ENCODE measurements at regions not wholly inside any gene's neighbourhood (a gene's known extent, or its start where the extent isn't known, plus 50 kb on each side); places are given as distances from the start of the nearest gene placed in this dataset.

DNA sequence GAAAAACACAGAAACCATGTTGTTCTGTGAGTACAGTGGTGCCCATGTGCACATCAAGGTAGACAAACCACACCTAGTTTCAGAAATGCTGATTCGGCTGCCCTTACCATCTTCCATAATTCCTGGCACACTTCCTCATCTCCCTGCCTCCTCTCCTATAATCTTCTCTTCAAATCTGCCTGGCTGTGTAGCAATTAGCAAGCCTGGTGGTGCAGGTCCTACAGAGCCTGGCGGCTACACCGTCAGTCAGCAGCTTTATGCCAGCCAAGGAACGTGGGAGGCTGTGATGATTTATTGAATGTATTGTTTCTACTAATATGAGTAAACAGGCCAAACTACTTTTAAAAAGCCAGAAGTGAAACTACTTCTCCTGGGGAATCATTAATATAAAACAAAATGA lies 106.8 kb downstream of the SEMA6D start:
- H3K4me3 ChIP-seq (ENCODE audit: low read length in 2 of 2) = no peak overlapping the region
- H3K36me3 ChIP-seq (ENCODE audit: control insufficient read depth in 2 of 2, insufficient read depth in 2 of 2, low read length in 1 of 2) = no peaks in the 10 kb centered on the region
- no peak for DNase-seq (ENCODE audit: low read depth in 6 of 9, low spot score in 9 of 9)
- 88% methylated on average over 4 of the region's 4 CpGs for WGBS
- peaks cover 0 to 2% of the 10 kb centered on the region in 2 donors for H3K4me1 ChIP-seq (ENCODE audit: control insufficient read depth in 2 of 2, insufficient read depth in 2 of 2, low read length in 2 of 2)
- no peaks in the 10 kb centered on the region for H3K27me3 ChIP-seq (ENCODE audit: control insufficient read depth in 2 of 2, insufficient read depth in 1 of 2, low read length in 1 of 2)
- no peaks in the 10 kb centered on the region for H3K9me3 ChIP-seq (ENCODE audit: control insufficient read depth in 2 of 2, insufficient read depth in 1 of 2, low read length in 1 of 2)
- no peak overlapping the region for H3K27ac ChIP-seq (ENCODE audit: low read depth in 1 of 2, low read length in 1 of 2)

GRCh38 chr15:47829667-47830066 lies 112.4 kb downstream of the SEMA6D start:
- Histone ChIP-seq H3K36me3 (ENCODE audit: control insufficient read depth in 2 of 2, insufficient read depth in 2 of 2, low read length in 1 of 2) (no peaks in the 10 kb centered on the region), H3K27ac (ENCODE audit: low read depth in 1 of 2, low read length in 1 of 2) (no peak overlapping the region), H3K27me3 (ENCODE audit: control insufficient read depth in 2 of 2, insufficient read depth in 1 of 2, low read length in 1 of 2) (no peaks in the 10 kb centered on the region), H3K4me1 (ENCODE audit: control insufficient read depth in 2 of 2, insufficient read depth in 2 of 2, low read length in 2 of 2) (no peaks in the 10 kb centered on the region), H3K4me3 (ENCODE audit: low read length in 2 of 2) (no peak overlapping the region), H3K9me3 (ENCODE audit: control insufficient read depth in 2 of 2, insufficient read depth in 1 of 2, low read length in 1 of 2) (no peaks in the 10 kb centered on the region)
- 86% methylated on average over 1 of the region's 1 CpG for WGBS
- no peak for DNase-seq (ENCODE audit: low read depth in 6 of 9, low spot score in 9 of 9)

DNA sequence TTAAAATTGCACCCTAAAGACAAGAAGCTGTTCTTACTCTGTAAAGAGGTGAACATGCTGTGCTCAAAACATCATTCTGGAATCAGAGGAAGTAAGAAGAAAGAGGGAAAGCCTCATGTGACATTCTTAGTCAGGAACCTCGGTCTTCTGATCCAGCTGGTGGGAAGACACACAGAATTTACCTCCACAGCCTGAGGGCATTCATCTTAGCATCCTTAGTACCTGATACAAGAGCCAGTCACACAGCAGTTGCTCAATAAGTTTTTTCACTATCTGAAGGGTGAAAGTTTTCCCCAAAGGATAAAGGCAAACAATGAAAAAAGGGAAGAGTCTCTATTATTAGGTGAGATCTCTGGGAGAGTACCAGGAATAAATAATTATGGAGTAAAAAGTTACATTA lies 116.8 kb downstream of the SEMA6D start:
- H3K4me1 ChIP-seq (ENCODE audit: control insufficient read depth in 2 of 2, insufficient read depth in 2 of 2, low read length in 2 of 2) = no peaks in the 10 kb centered on the region
- H3K27ac ChIP-seq (ENCODE audit: low read depth in 1 of 2, low read length in 1 of 2) = no peak overlapping the region
- H3K27me3 ChIP-seq (ENCODE audit: control insufficient read depth in 2 of 2, insufficient read depth in 1 of 2, low read length in 1 of 2) = no peaks in the 10 kb centered on the region
- 78% methylated on average over 1 of the region's 1 CpG for WGBS
- DNase-seq (ENCODE audit: low read depth in 6 of 9, low spot score in 9 of 9) = no peak
- H3K36me3 ChIP-seq (ENCODE audit: control insufficient read depth in 2 of 2, insufficient read depth in 2 of 2, low read length in 1 of 2) = no peaks in the 10 kb centered on the region
- H3K9me3 ChIP-seq (ENCODE audit: control insufficient read depth in 2 of 2, insufficient read depth in 1 of 2, low read length in 1 of 2) = no peaks in the 10 kb centered on the region
- no peak overlapping the region for H3K4me3 ChIP-seq (ENCODE audit: low read length in 2 of 2)

- H3K27me3 ChIP-seq (ENCODE audit: control insufficient read depth in 2 of 2, insufficient read depth in 1 of 2, low read length in 1 of 2) = no peaks in the 10 kb centered on the region
- no peak overlapping the region for H3K27ac ChIP-seq (ENCODE audit: low read depth in 1 of 2, low read length in 1 of 2)
- no peak overlapping the region for H3K4me3 ChIP-seq (ENCODE audit: low read length in 2 of 2)
- no peaks in the 10 kb centered on the region for H3K36me3 ChIP-seq (ENCODE audit: control insufficient read depth in 2 of 2, insufficient read depth in 2 of 2, low read length in 1 of 2)
- WGBS = 91% methylated on average over 6 of the region's 6 CpGs
- H3K4me1 ChIP-seq (ENCODE audit: control insufficient read depth in 2 of 2, insufficient read depth in 2 of 2, low read length in 2 of 2) = no peaks in the 10 kb centered on the region
- H3K9me3 ChIP-seq (ENCODE audit: control insufficient read depth in 2 of 2, insufficient read depth in 1 of 2, low read length in 1 of 2) = no peaks in the 10 kb centered on the region
- DNase-seq (ENCODE audit: low read depth in 6 of 9, low spot score in 9 of 9) = no peak
These were observed 122.0 kb downstream of the SEMA6D start for GRCh38 chr15:47839233-47839825.

- WGBS = 93% methylated on average over 4 of the region's 4 CpGs
- H3K4me3 ChIP-seq (ENCODE audit: low read length in 2 of 2) = no peak overlapping the region
- H3K36me3 ChIP-seq (ENCODE audit: control insufficient read depth in 2 of 2, insufficient read depth in 2 of 2, low read length in 1 of 2) = no peaks in the 10 kb centered on the region
- DNase-seq (ENCODE audit: low read depth in 6 of 9, low spot score in 9 of 9) = no peak
- H3K27ac ChIP-seq (ENCODE audit: low read depth in 1 of 2, low read length in 1 of 2) = no peak overlapping the region
- no peaks in the 10 kb centered on the region for H3K27me3 ChIP-seq (ENCODE audit: control insufficient read depth in 2 of 2, insufficient read depth in 1 of 2, low read length in 1 of 2)
- no peaks in the 10 kb centered on the region for H3K4me1 ChIP-seq (ENCODE audit: control insufficient read depth in 2 of 2, insufficient read depth in 2 of 2, low read length in 2 of 2)
- no peaks in the 10 kb centered on the region for H3K9me3 ChIP-seq (ENCODE audit: control insufficient read depth in 2 of 2, insufficient read depth in 1 of 2, low read length in 1 of 2)
These were observed 125.9 kb downstream of the SEMA6D start for GRCh38 chr15:47843124-47843663.

GRCh38 chr15:47844437-47844836 lies 127.1 kb downstream of the SEMA6D start:
- Histone ChIP-seq H3K36me3 (ENCODE audit: control insufficient read depth in 2 of 2, insufficient read depth in 2 of 2, low read length in 1 of 2) (no peaks in the 10 kb centered on the region), H3K27me3 (ENCODE audit: control insufficient read depth in 2 of 2, insufficient read depth in 1 of 2, low read length in 1 of 2) (no peaks in the 10 kb centered on the region), H3K27ac (ENCODE audit: low read depth in 1 of 2, low read length in 1 of 2) (no peak overlapping the region), H3K4me3 (ENCODE audit: low read length in 2 of 2) (no peak overlapping the region), H3K4me1 (ENCODE audit: control insufficient read depth in 2 of 2, insufficient read depth in 2 of 2, low read length in 2 of 2) (no peaks in the 10 kb centered on the region), H3K9me3 (ENCODE audit: control insufficient read depth in 2 of 2, insufficient read depth in 1 of 2, low read length in 1 of 2) (no peaks in the 10 kb centered on the region)
- DNase-seq (ENCODE audit: low read depth in 6 of 9, low spot score in 9 of 9) = no peak
- WGBS = 97% methylated on average over 2 of the region's 2 CpGs

DNA sequence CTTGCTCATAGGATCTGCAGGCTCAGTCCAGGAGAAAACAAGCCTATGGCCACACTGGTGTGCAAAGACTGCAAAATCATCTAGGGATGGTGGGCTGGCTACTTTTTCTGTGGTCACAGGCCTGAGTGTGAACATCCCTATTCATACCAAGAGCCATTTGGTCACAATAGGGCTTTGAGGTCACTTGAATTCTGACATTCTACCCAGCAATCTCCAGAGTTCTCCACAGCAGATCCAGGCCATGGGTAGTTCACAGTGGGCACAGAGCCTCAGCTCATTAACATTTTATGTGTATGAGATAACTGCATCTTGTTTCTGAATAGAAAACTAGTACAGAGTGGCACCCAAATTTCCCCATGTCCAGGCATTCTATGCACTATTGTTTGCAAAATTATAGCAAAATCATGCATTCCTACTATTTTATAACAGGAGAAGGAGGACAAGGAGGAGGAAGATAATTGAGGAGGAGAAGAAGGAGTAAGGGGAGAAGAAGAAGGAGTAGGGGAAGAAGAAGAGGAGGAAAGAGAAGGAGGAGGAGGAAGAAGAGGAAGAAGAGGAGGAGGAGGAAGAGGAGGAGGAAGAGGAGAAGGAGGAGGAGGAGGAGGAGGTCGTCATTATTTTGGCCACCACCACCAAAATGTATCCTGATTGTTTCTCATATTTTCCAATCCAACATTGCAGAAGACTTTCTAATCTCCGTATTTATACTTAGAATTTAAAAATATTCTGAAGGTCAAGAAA lies 129.0 kb downstream of the SEMA6D start:
- H3K27ac ChIP-seq (ENCODE audit: low read depth in 1 of 2, low read length in 1 of 2) = no peak overlapping the region
- no peak overlapping the region for H3K4me3 ChIP-seq (ENCODE audit: low read length in 2 of 2)
- no peaks in the 10 kb centered on the region for H3K27me3 ChIP-seq (ENCODE audit: control insufficient read depth in 2 of 2, insufficient read depth in 1 of 2, low read length in 1 of 2)
- no peaks in the 10 kb centered on the region for H3K9me3 ChIP-seq (ENCODE audit: control insufficient read depth in 2 of 2, insufficient read depth in 1 of 2, low read length in 1 of 2)
- no peaks in the 10 kb centered on the region for H3K36me3 ChIP-seq (ENCODE audit: control insufficient read depth in 2 of 2, insufficient read depth in 2 of 2, low read length in 1 of 2)
- 95% methylated on average over 2 of the region's 2 CpGs for WGBS
- DNase-seq (ENCODE audit: low read depth in 6 of 9, low spot score in 9 of 9) = no peak
- H3K4me1 ChIP-seq (ENCODE audit: control insufficient read depth in 2 of 2, insufficient read depth in 2 of 2, low read length in 2 of 2) = no peaks in the 10 kb centered on the region

- WGBS = 92% methylated on average over 3 of the region's 3 CpGs
- Histone ChIP-seq H3K27ac (ENCODE audit: low read depth in 1 of 2, low read length in 1 of 2) (no peak overlapping the region), H3K9me3 (ENCODE audit: control insufficient read depth in 2 of 2, insufficient read depth in 1 of 2, low read length in 1 of 2) (no peaks in the 10 kb centered on the region), H3K27me3 (ENCODE audit: control insufficient read depth in 2 of 2, insufficient read depth in 1 of 2, low read length in 1 of 2) (no peaks in the 10 kb centered on the region), H3K36me3 (ENCODE audit: control insufficient read depth in 2 of 2, insufficient read depth in 2 of 2, low read length in 1 of 2) (no peaks in the 10 kb centered on the region), H3K4me3 (ENCODE audit: low read length in 2 of 2) (no peak overlapping the region), H3K4me1 (ENCODE audit: control insufficient read depth in 2 of 2, insufficient read depth in 2 of 2, low read length in 2 of 2) (no peaks in the 10 kb centered on the region)
- DNase-seq (ENCODE audit: low read depth in 6 of 9, low spot score in 9 of 9) = no peak
These were observed 129.6 kb downstream of the SEMA6D start for GRCh38 chr15:47846876-47847275.

GRCh38 chr15:47856071-47856470 lies 138.8 kb downstream of the SEMA6D start:
- no peaks in the 10 kb centered on the region for H3K36me3 ChIP-seq (ENCODE audit: control insufficient read depth in 2 of 2, insufficient read depth in 2 of 2, low read length in 1 of 2)
- no peak overlapping the region for H3K27ac ChIP-seq (ENCODE audit: low read depth in 1 of 2, low read length in 1 of 2)
- no peaks in the 10 kb centered on the region for H3K4me1 ChIP-seq (ENCODE audit: control insufficient read depth in 2 of 2, insufficient read depth in 2 of 2, low read length in 2 of 2)
- H3K4me3 ChIP-seq (ENCODE audit: low read length in 2 of 2) = no peak overlapping the region
- no peak for DNase-seq (ENCODE audit: low read depth in 6 of 9, low spot score in 9 of 9)
- WGBS = 93% methylated on average over 5 of the region's 5 CpGs
- H3K27me3 ChIP-seq (ENCODE audit: control insufficient read depth in 2 of 2, insufficient read depth in 1 of 2, low read length in 1 of 2) = no peaks in the 10 kb centered on the region
- H3K9me3 ChIP-seq (ENCODE audit: control insufficient read depth in 2 of 2, insufficient read depth in 1 of 2, low read length in 1 of 2) = no peaks in the 10 kb centered on the region
